ENCODE measurements at regions not wholly inside any gene's neighbourhood (a gene's known extent, or its start where the extent isn't known, plus 50 kb on each side); places are given as distances from the start of the nearest gene placed in this dataset.

- TF ChIP-seq CTCF (conservative IDR thresholded peaks at IDR 0.05; ENCODE audit: low read depth, low read length) (no peak), EZH2 (IDR thresholded peaks at IDR 0.05; ENCODE audit: low read length, unreplicated experiment) (no peak), EZH2phosphoT487 (IDR thresholded peaks at IDR 0.05; ENCODE audit: borderline replicate concordance, low read length) (no peak)
Measured at GRCh38 chr6:144530118-144530517, 245.0 kb downstream of the UTRN start.

Data from PC-3 (cell line).